Mesendoderm (in vitro differentiated cells): ENCODE measurements at regions not wholly inside any gene's neighbourhood (a gene's known extent, or its start where the extent isn't known, plus 50 kb on each side); places are given as distances from the start of the nearest gene placed in this dataset.

ENCODE experiments used
- DNase-seq: peaks from one replicate; pipeline ENCODE4 v3.0.0; 2013
- H2AK5ac ChIP-seq: 2 replicates; pipeline ENCODE4 v1.6.1; 2013; ENCODE audit warnings: low read length, inconsistent platforms
- H2BK120ac ChIP-seq: 2 replicates; pipeline ENCODE4 v1.6.1; 2013; ENCODE audit warnings: low read depth, mild to moderate bottlenecking, low read length, moderate library complexity, mixed read lengths
- H2BK15ac ChIP-seq: replicated peaks from 2 replicates; pipeline ENCODE4 v1.6.1; 2013; ENCODE audit warnings: low read depth, mild to moderate bottlenecking, moderate library complexity
- H2BK5ac ChIP-seq: 2 replicates; pipeline ENCODE4 v1.6.1; 2013; ENCODE audit warnings: low read length, inconsistent platforms
- H3K18ac ChIP-seq: 2 replicates; pipeline ENCODE4 v1.6.1; 2013; ENCODE audit warnings: mild to moderate bottlenecking, low read length, mixed read lengths
- H3K23ac ChIP-seq: one replicate; pipeline ENCODE4 v1.6.1; 2013; ENCODE audit warnings: low read length
- H3K27ac ChIP-seq: 2 replicates; pipeline ENCODE4 v1.5.1; 2013; ENCODE audit warnings: low read depth, mild to moderate bottlenecking, inconsistent platforms, low read length, moderate library complexity
- H3K27me3 ChIP-seq: 2 replicates; pipeline ENCODE4 v1.6.1; 2013; ENCODE audit warnings: low read length, control low read depth, mild to moderate bottlenecking, inconsistent platforms; ENCODE audit not compliant: insufficient read depth, poor library complexity
- H3K36me3 ChIP-seq: 2 replicates; pipeline ENCODE4 v1.6.1; 2013; ENCODE audit warnings: low read length, inconsistent platforms; ENCODE audit not compliant: control insufficient read depth, insufficient read depth
- H3K4ac ChIP-seq: one replicate; pipeline ENCODE4 v1.6.1; 2013; ENCODE audit warnings: low read depth, mild to moderate bottlenecking, low read length, moderate library complexity
- H3K4me1 ChIP-seq: 2 replicates; pipeline ENCODE4 v1.6.1; 2013; ENCODE audit warnings: low read depth, low read length, inconsistent platforms; ENCODE audit not compliant: control insufficient read depth
- H3K4me2 ChIP-seq: 2 replicates; pipeline ENCODE4 v1.6.1; 2013; ENCODE audit warnings: low read length
- H3K4me3 ChIP-seq: 2 replicates; pipeline ENCODE4 v1.5.1; 2013; ENCODE audit warnings: mild to moderate bottlenecking, low read length
- H3K56ac ChIP-seq: one replicate; pipeline ENCODE4 v1.6.1; 2013; ENCODE audit warnings: low read length
- H3K79me1 ChIP-seq: 2 replicates; pipeline ENCODE4 v1.6.1; 2013; ENCODE audit warnings: low read length, inconsistent platforms
- H3K79me2 ChIP-seq: 2 replicates; pipeline ENCODE4 v1.6.1; 2013; ENCODE audit warnings: mild to moderate bottlenecking, low read length; ENCODE audit not compliant: control insufficient read depth, insufficient read depth
- H3K9ac ChIP-seq: 2 replicates; pipeline ENCODE4 v1.6.1; 2013; ENCODE audit warnings: low read length, inconsistent platforms
- H4K5ac ChIP-seq: one replicate; pipeline ENCODE4 v1.6.1; 2013; ENCODE audit warnings: low read length
- H4K8ac ChIP-seq: one replicate; pipeline ENCODE4 v1.6.1; 2013; ENCODE audit warnings: low read depth, mild to moderate bottlenecking, control low read depth, low read length, moderate library complexity
- WGBS: extraction: QIAGEN DNeasy Blood & Tissue Kit; methylation state at CpG from one replicate; pipeline ENCODE4 v1.1.7; 2013; ENCODE audit warnings: low lambda C conversion rate, missing lambda C conversion rate; ENCODE audit not compliant: insufficient coverage; ENCODE audit errors: extremely low coverage; 5-methylcytosine and 5-hydroxymethylcytosine counted together

- no peak for DNase-seq
- no peaks in the 10 kb centered on the region for H3K36me3 ChIP-seq
- H3K4me3 ChIP-seq, result no peak overlapping the region
- H2AK5ac ChIP-seq, result no peak overlapping the region
- no peak overlapping the region for H3K4ac ChIP-seq
- H2BK120ac ChIP-seq, result no peak overlapping the region
- H2BK5ac ChIP-seq, result no peak overlapping the region
- H3K9ac ChIP-seq, result no peak overlapping the region
- WGBS, result no CpG with 5 or more reads among the region's 7 CpGs
- H3K23ac ChIP-seq, result no peak overlapping the region
- no peaks in the 10 kb centered on the region for H3K27me3 ChIP-seq
- no peak overlapping the region for H3K4me2 ChIP-seq
- no peak overlapping the region for H3K56ac ChIP-seq
- no peak overlapping the region for H4K5ac ChIP-seq
- H3K4me1 ChIP-seq, result no peaks in the 10 kb centered on the region
- no peaks in the 10 kb centered on the region for H3K79me2 ChIP-seq
- H4K8ac ChIP-seq, result no peak overlapping the region
- no peak overlapping the region for H3K18ac ChIP-seq
- no peak overlapping the region for H3K27ac ChIP-seq
- H3K79me1 ChIP-seq, result no peaks in the 10 kb centered on the region
- no peak overlapping the region for H2BK15ac ChIP-seq
These were observed 109.4 kb downstream of the TMEM174 start for GRCh38 chr5:73282383-73282782.

- Histone ChIP-seq H2BK15ac (no peak overlapping the region), H2BK120ac (no peak overlapping the region), H2AK5ac (no peak overlapping the region), H3K23ac (no peak overlapping the region), H3K18ac (no peak overlapping the region), H3K4me2 (no peak overlapping the region), H3K4me3 (no peak overlapping the region), H3K4me1 (no peaks in the 10 kb centered on the region), H4K5ac (no peak overlapping the region), H4K8ac (no peak overlapping the region), H3K79me1 (no peaks in the 10 kb centered on the region), H3K56ac (no peak overlapping the region), H3K79me2 (no peaks in the 10 kb centered on the region), H3K9ac (no peak overlapping the region), H3K27ac (no peak overlapping the region), H3K36me3 (no peaks in the 10 kb centered on the region), H3K27me3 (no peaks in the 10 kb centered on the region), H3K4ac (no peak overlapping the region), H2BK5ac (no peak overlapping the region)
- WGBS, result no CpG with 5 or more reads among the region's 20 CpGs
- DNase-seq, result no peak
These were observed 108.1 kb downstream of the TMEM174 start for GRCh38 chr5:73280821-73281746.

- H3K9ac ChIP-seq, result no peak overlapping the region
- no peak overlapping the region for H2AK5ac ChIP-seq
- H3K27me3 ChIP-seq, result no peaks in the 10 kb centered on the region
- no peak overlapping the region for H3K18ac ChIP-seq
- DNase-seq, result no peak
- no peak overlapping the region for H2BK15ac ChIP-seq
- H3K36me3 ChIP-seq, result no peaks in the 10 kb centered on the region
- no peak overlapping the region for H3K4me2 ChIP-seq
- no peak overlapping the region for H3K4ac ChIP-seq
- no peaks in the 10 kb centered on the region for H3K79me1 ChIP-seq
- no peak overlapping the region for H4K8ac ChIP-seq
- H3K79me2 ChIP-seq, result no peaks in the 10 kb centered on the region
- H2BK120ac ChIP-seq, result no peak overlapping the region
- H3K4me3 ChIP-seq, result no peak overlapping the region
- no CpG with 5 or more reads among the region's 2 CpGs for WGBS
- H3K4me1 ChIP-seq, result no peaks in the 10 kb centered on the region
- no peak overlapping the region for H3K27ac ChIP-seq
- H3K56ac ChIP-seq, result no peak overlapping the region
- H2BK5ac ChIP-seq, result no peak overlapping the region
- no peak overlapping the region for H4K5ac ChIP-seq
- no peak overlapping the region for H3K23ac ChIP-seq
These were observed 107.4 kb downstream of the TMEM174 start for GRCh38 chr5:73280386-73280785.

GRCh38 chr5:73279805-73280204 lies 106.8 kb downstream of the TMEM174 start:
- Histone ChIP-seq H3K27me3 (no peaks in the 10 kb centered on the region), H2BK5ac (no peak overlapping the region), H3K18ac (no peak overlapping the region), H3K4me2 (no peak overlapping the region), H3K27ac (no peak overlapping the region), H3K36me3 (no peaks in the 10 kb centered on the region), H2AK5ac (no peak overlapping the region), H2BK15ac (no peak overlapping the region), H3K56ac (no peak overlapping the region), H3K4me3 (no peak overlapping the region), H3K79me1 (no peaks in the 10 kb centered on the region), H4K8ac (no peak overlapping the region), H4K5ac (no peak overlapping the region), H3K4ac (no peak overlapping the region), H2BK120ac (no peak overlapping the region), H3K9ac (no peak overlapping the region), H3K23ac (no peak overlapping the region), H3K79me2 (no peaks in the 10 kb centered on the region), H3K4me1 (no peaks in the 10 kb centered on the region)
- no peak for DNase-seq
- WGBS, result no CpG with 5 or more reads among the region's 1 CpG

GRCh38 chr5:73278693-73279092 lies 105.7 kb downstream of the TMEM174 start:
- H3K79me1 ChIP-seq, result no peaks in the 10 kb centered on the region

More at GRCh38 chr5:73278693-73279092, 105.7 kb downstream of the TMEM174 start:
- WGBS, result no CpG with 5 or more reads among the region's 6 CpGs
- Histone ChIP-seq H3K56ac (no peak overlapping the region), H3K18ac (no peak overlapping the region), H3K4ac (no peak overlapping the region), H3K23ac (no peak overlapping the region), H2AK5ac (no peak overlapping the region), H4K8ac (no peak overlapping the region), H3K4me1 (no peaks in the 10 kb centered on the region), H3K4me2 (no peak overlapping the region), H2BK5ac (no peak overlapping the region), H3K79me2 (no peaks in the 10 kb centered on the region), H3K9ac (no peak overlapping the region), H3K27ac (no peak overlapping the region), H3K36me3 (no peaks in the 10 kb centered on the region), H3K4me3 (no peak overlapping the region), H4K5ac (no peak overlapping the region), H2BK15ac (no peak overlapping the region), H3K27me3 (no peaks in the 10 kb centered on the region), H2BK120ac (no peak overlapping the region)
- DNase-seq, result no peak
